HG03196 (cell line): ENCODE measurements at regions not wholly inside any gene's neighbourhood (a gene's known extent, or its start where the extent isn't known, plus 50 kb on each side); places are given as distances from the start of the nearest gene placed in this dataset.
"Not testable (repeated sequence)": the region's sequence is repeated elsewhere in the genome, so short reads cannot be mapped to it uniquely, and the experiment has no call there.

Source experiments
- ATAC-seq: cut with Tn5 transposase; IDR thresholded peaks from one replicate; pipeline ENCODE4 v1.9.1; 2021; ENCODE audit not compliant: unreplicated experiment

- no peak for ATAC-seq
Observed at GRCh38 chr6:134443009-134443408, 125.1 kb upstream of the SGK1 start.

- no peak for ATAC-seq
Observed at GRCh38 chr6:134442073-134442472, 124.2 kb upstream of the SGK1 start.

GRCh38 chr6:134438837-134439236 lies 120.9 kb upstream of the SGK1 start:
- no peak for ATAC-seq

- no peak for ATAC-seq
Observed at GRCh38 chr6:134437376-134437775, 119.5 kb upstream of the SGK1 start.

- ATAC-seq = no peak
Observed at GRCh38 chr6:134436950-134437349, 119.0 kb upstream of the SGK1 start.

GRCh38 chr6:134436281-134436815 lies 118.4 kb upstream of the SGK1 start:
- ATAC-seq = peak; percentile 91

GRCh38 chr6:134435814-134436280 lies 117.9 kb upstream of the SGK1 start:
- peak; percentile 18 for ATAC-seq

- no peak for ATAC-seq
Observed at GRCh38 chr6:134434019-134434942, 116.4 kb upstream of the SGK1 start.

- ATAC-seq = no peak
Observed at GRCh38 chr6:134432036-134432435, 114.1 kb upstream of the SGK1 start.

- no peak for ATAC-seq
Observed at GRCh38 chr6:134431421-134431859, 113.5 kb upstream of the SGK1 start.

- no peak for ATAC-seq
Observed at GRCh38 chr6:134429861-134430380, 112.0 kb upstream of the SGK1 start.

GRCh38 chr6:134427721-134428120 lies 109.8 kb upstream of the SGK1 start:
- ATAC-seq = no peak

- ATAC-seq = no peak
Observed at GRCh38 chr6:134426623-134427022, 108.7 kb upstream of the SGK1 start.

- ATAC-seq = not testable (repeated sequence)
Observed at GRCh38 chr6:134425917-134426316, 108.0 kb upstream of the SGK1 start.

- ATAC-seq = no peak
Observed at GRCh38 chr6:134425513-134425912, 107.6 kb upstream of the SGK1 start.

- ATAC-seq = no peak
Observed at GRCh38 chr6:134424798-134425170, 106.9 kb upstream of the SGK1 start.

- no peak for ATAC-seq
Observed at GRCh38 chr6:134424165-134424797, 106.4 kb upstream of the SGK1 start.

GRCh38 chr6:134422426-134423231 lies 104.7 kb upstream of the SGK1 start:
- ATAC-seq = no peak

GRCh38 chr6:134421501-134421900 lies 103.6 kb upstream of the SGK1 start:
- no peak for ATAC-seq

GRCh38 chr6:134420614-134421181 lies 102.8 kb upstream of the SGK1 start:
- no peak for ATAC-seq
